Lower leg skin (tissue), 4 donors: ENCODE measurements at regions not wholly inside any gene's neighbourhood (a gene's known extent, or its start where the extent isn't known, plus 50 kb on each side); places are given as distances from the start of the nearest gene placed in this dataset.
"Not testable (repeated sequence)": the region's sequence is repeated elsewhere in the genome, so short reads cannot be mapped to it uniquely, and the experiment has no call there.

Experiments
- DNase-seq, 2 donors: peaks; one replicate each; pipeline ENCODE4 v3.0.0-alpha.2; 2019; ENCODE audit warnings: low spot score in 2 of 2
- H3K4me3 ChIP-seq: fragments of 200-600 bp; sonication (generic); 2 replicates; pipeline ENCODE4 v1.5.1; 2017; ENCODE audit warnings: mild to moderate bottlenecking, low read depth; ENCODE audit not compliant: poor library complexity, severe bottlenecking
- POLR2A ChIP-seq, 2 donors: fragments of 450-650 bp; IDR thresholded peaks; one replicate each; pipeline ENCODE4 v1.6.1; 2016 to 2017; ENCODE audit warnings: antibody characterized with exemption in 2 of 2, mild to moderate bottlenecking in 1 of 2, moderate library complexity in 1 of 2
- WGBS, 2 donors: methylation state at CpG; one replicate each; pipeline ENCODE4 v1.1.5; 2018; 5-methylcytosine and 5-hydroxymethylcytosine counted together
- intact Hi-C: fragments of 100-400 bp; cut with DNase I; formaldehyde crosslinking; loops from one replicate; pipeline ENCODE4 v1.15.0; 2023; ENCODE audit warnings: low total_unique reads
- TF ChIP-seq, protein P1 (sequence below), 3 donors: fragments of 450-650 bp; IDR thresholded peaks; one replicate each; pipeline ENCODE4 v1.5.1; 2016; ENCODE audit warnings: antibody characterized with exemption in 3 of 3, mild to moderate bottlenecking in 3 of 3, moderate library complexity in 2 of 3

DNA sequence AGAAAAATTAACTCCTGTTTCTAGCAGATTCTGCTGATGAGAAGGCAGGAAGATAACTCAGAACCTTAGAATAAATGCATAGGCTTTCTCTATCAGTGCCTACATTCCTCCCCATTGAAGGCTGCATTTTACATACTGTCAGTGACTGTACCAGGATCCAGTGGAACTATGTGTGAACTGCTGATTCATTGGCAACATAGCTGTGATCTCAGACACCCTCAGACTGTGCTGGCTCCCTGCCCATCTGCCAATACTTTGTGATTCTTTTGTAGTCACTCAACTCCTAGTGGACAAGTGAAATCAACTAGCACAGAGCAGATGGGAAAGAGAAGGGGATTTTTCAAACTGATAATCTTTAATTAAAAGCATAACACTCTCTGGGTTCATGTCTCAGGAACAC is 375.8 kb downstream of the MDFIC start:
- intact Hi-C loops = no loop called here
- H3K4me3 ChIP-seq = no peak overlapping the region
- DNase-seq = no peak
- TF ChIP-seq POLR2A (IDR thresholded peaks at IDR 0.05) = no peak
- TF ChIP-seq, protein P1, sequence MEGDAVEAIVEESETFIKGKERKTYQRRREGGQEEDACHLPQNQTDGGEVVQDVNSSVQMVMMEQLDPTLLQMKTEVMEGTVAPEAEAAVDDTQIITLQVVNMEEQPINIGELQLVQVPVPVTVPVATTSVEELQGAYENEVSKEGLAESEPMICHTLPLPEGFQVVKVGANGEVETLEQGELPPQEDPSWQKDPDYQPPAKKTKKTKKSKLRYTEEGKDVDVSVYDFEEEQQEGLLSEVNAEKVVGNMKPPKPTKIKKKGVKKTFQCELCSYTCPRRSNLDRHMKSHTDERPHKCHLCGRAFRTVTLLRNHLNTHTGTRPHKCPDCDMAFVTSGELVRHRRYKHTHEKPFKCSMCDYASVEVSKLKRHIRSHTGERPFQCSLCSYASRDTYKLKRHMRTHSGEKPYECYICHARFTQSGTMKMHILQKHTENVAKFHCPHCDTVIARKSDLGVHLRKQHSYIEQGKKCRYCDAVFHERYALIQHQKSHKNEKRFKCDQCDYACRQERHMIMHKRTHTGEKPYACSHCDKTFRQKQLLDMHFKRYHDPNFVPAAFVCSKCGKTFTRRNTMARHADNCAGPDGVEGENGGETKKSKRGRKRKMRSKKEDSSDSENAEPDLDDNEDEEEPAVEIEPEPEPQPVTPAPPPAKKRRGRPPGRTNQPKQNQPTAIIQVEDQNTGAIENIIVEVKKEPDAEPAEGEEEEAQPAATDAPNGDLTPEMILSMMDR (IDR thresholded peaks at IDR 0.05) = no peak

DNA sequence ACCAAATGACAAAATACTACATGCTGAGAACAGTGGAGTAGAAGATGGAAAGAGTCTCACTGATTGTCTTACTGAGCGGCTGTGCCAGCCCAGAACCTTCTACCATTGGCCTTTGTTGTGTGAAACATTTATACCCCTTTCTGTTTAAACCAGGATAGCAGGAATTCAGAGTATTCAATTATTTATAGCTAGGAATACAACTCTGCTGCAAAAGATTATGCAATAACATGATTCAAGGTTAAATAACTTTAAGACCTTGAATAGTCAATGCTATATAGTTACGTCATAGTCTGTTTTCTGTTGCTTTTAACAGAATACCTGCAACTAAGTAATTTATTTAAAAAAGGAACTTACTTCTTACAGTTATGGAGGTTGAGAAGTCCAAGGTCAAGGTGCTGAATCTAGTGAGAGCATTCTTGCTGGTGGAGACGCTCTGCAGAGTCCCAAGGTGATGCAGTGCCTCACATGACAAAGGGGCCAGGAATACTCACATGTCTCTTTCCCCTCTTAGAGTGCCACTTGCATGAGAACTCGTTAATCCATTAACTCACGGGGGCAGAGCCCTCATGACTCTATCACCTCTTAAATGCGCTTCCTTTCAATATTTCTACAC is 371.8 kb downstream of the MDFIC start:
- no peak for DNase-seq
- no peak overlapping the region for H3K4me3 ChIP-seq
- WGBS, 2 donors = 75 to 78% methylated on average over 6 of the region's 6 CpGs
- TF ChIP-seq, protein P1 (IDR thresholded peaks at IDR 0.05) = no peak
- TF ChIP-seq POLR2A (IDR thresholded peaks at IDR 0.05) = no peak
- intact Hi-C loops = no loop called here

DNA sequence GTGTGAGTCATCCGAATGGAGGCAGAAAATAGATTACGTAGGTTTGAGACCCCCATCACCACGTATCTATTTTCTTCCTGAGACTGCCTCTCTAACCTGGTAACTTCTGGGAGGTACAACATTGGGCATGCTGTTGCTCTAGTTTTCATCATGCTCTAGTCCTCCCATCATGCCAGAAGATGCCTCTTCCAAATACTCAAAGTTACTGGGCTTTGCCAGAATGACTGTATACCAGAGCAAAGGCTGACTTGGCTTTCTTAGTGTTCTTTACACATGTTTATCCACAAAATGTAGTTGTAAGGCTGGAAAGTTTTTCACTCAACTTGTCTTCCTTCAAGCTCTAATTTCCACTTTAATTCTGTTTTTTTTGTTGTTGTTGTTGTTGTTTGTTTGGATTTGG is 370.5 kb downstream of the MDFIC start:
- WGBS, 2 donors = 88 to 96% methylated on average over 3 of the region's 3 CpGs
- TF ChIP-seq, protein P1 (IDR thresholded peaks at IDR 0.05) = no peak
- no peak for TF ChIP-seq POLR2A (IDR thresholded peaks at IDR 0.05)
- DNase-seq = no peak
- no peak overlapping the region for H3K4me3 ChIP-seq
- intact Hi-C loops = no loop called here

DNA sequence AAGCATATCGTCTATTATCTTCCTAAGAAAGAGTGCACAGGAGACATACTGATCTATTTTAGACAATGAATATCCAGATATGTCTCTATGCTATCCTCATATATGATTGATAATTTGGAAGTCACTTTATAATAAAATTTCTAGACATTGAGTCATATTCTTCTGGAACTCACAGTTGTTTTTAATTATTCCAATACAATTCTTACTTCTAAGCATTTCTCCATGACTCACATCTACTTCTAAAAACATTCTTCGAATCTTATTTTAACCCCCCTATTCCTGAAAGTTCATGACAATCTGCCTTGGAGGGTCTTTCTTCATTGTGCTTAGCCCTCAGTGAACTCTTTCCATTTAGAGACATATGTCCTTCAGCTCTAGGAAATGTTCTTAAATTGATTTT is 368.1 kb downstream of the MDFIC start:
- TF ChIP-seq, protein P1 (IDR thresholded peaks at IDR 0.05) = no peak
- TF ChIP-seq POLR2A (IDR thresholded peaks at IDR 0.05) = no peak
- DNase-seq = no peak
- intact Hi-C loops = no loop called here
- H3K4me3 ChIP-seq = no peak overlapping the region
- 64 to 67% methylated on average over 2 of the region's 2 CpGs for WGBS, 2 donors

DNA sequence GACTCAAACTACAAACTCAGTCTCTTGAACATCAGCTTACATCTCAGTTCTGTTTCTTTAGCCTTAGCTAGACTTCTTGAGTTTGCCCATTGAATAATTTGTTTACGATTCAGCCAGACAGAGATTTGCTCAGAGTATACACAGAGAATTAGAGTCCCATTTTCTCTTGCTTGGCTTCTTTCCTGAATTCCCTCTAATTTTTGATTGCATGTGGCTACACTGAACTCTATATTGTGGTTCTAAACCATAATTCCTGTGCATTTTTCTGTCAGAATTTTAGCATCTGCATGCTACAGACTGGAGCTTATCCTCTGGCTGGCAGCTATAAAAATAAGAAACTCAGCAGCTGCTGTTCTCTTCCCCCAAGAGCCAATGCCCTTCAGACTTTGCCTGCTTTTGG is 354.9 kb downstream of the MDFIC start:
- TF ChIP-seq, protein P1 (IDR thresholded peaks at IDR 0.05) = no peak
- TF ChIP-seq POLR2A (IDR thresholded peaks at IDR 0.05) = no peak
- 89 to 100% methylated on average over 1 of the region's 1 CpG for WGBS, 2 donors
- intact Hi-C loops = no loop called here
- DNase-seq = no peak
- no peak overlapping the region for H3K4me3 ChIP-seq

DNA sequence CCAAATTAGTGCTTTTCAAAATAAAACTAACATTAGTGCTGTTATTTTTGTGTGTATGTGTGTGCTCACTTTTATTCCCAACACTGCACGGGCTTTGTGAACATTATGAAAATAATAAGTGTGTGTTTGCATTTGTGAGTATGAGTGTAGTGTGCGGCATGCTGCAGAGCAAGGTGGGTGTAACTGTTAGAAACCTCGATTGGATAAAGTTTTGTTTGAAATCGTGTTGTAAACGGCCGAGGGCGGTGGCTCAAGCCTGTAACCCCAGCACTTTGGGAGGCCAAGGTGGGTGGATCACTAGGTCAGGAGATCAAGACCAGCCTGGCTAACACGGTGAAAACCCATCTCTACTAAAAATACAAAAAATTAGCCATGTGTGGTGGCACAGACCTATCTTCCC is 352.0 kb downstream of the MDFIC start:
- 84 to 87% methylated on average over 8 of the region's 8 CpGs for WGBS, 2 donors
- intact Hi-C loops, DNase-seq, H3K4me3 ChIP-seq: not testable (repeated sequence)
